ENCODE measurements at regions not wholly inside any gene's neighbourhood (a gene's known extent, or its start where the extent isn't known, plus 50 kb on each side); places are given as distances from the start of the nearest gene placed in this dataset.

DNA sequence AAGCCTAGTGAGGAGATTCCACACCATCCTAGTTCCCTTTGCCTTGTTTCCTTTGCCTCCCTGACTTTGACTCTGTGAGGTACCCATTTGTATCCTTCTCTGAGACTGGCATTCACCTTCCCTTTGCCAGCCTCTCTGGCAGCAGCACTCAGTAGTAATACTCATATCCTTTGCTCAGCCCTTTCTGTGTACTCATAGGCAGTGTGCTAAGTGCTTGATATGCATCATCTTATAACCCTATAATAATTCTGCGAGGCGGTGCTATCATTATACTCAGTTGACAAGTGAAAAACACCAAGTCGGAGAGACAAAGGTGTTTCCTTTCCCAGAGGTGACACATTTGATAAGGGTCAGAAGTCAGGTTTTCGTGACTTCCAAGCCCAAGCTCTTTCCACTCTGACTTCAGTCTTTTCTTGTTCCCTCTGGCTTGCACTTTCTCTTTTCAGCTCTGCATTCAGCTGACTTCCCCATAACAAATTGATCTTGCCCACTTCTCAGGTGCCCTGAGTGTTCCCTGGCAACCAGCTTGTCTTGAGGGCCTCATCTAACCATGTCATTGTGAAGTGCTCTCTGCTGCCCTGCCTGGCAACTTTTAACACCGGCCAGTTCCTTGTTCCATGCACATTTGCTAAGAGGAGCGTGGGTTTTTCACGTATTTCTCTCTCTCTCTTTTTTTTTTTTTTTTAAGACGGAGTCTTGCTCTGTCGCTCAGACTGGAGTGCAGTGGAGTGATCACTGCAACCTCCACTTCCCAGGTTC is 94.5 kb upstream of the UPP2 start:
- DNase-seq (ENCODE audit: low read depth in 2 of 2), result no peak

- no peak for DNase-seq (ENCODE audit: low read depth in 2 of 2)
Observed at GRCh38 chr2:158004126-158004764, 97.4 kb upstream of the UPP2 start.

DNA sequence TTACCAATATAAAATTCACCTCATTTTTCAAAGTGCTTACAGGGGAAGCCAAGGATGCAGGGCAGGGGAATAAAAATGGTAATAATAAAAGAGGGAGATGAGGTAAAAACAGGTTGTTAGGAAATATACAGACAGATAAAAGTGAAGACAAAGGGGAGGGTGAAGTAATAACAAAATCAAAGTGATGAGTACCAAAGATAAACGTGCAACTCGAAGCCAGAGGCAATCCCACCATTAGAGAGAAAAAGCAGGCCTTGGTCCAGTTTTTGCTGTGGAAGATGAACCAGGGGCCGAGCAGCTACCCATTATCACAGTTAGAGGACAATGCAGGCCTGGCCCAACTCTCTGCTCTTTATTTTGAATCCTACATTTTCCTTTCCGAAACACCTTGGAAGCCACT is 99.6 kb upstream of the UPP2 start:
- no peak for DNase-seq (ENCODE audit: low read depth in 2 of 2)

DNA sequence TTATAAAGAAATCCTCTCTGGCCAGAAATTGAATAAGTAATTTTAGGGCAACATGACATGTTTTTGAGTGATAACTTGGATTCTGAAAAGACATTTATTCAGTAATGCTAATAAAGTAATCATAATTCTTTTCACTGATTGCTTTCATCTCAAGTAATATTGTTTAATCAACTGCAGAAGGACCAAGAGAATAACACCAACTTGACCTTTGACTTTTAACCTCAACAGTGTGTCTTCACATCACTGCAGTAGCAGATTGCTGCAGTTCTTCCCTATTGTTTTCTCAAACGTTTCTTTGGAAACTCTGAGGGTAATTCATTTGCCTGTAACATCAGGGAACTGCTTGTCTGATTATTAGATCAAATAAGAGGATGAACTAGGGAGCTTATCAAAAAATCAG is 104.9 kb upstream of the UPP2 start:
- no peak for DNase-seq (ENCODE audit: low read depth in 2 of 2)

- DNase-seq (ENCODE audit: low read depth in 2 of 2), result no peak
Observed at GRCh38 chr2:157995117-157995516, 106.6 kb upstream of the UPP2 start.

DNA sequence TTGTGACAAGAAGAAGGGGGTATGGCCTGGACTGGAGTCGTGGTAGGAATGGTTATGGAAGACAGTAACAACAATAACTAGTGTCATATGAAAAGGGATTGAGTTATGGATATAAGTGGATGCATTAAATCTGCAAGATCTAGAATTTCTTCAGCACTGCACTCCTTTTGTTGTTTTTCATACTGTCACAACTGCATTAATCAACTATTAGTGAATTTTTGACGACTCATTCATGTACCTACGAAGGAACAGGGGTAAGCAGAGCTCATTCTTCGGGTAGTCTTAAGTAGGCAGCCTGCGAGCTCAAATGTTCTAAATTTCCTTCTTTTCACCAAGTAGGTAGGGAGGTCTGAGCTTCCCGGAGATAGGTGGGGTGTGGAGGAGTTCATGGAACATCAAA is 109.7 kb upstream of the UPP2 start:
- no peak for DNase-seq (ENCODE audit: low read depth in 2 of 2)

GRCh38 chr2:157990173-157990572 is 111.5 kb upstream of the UPP2 start:
- no peak for DNase-seq (ENCODE audit: low read depth in 2 of 2)

GRCh38 chr2:157989227-157989626 is 112.4 kb upstream of the UPP2 start:
- no peak for DNase-seq (ENCODE audit: low read depth in 2 of 2)

DNA sequence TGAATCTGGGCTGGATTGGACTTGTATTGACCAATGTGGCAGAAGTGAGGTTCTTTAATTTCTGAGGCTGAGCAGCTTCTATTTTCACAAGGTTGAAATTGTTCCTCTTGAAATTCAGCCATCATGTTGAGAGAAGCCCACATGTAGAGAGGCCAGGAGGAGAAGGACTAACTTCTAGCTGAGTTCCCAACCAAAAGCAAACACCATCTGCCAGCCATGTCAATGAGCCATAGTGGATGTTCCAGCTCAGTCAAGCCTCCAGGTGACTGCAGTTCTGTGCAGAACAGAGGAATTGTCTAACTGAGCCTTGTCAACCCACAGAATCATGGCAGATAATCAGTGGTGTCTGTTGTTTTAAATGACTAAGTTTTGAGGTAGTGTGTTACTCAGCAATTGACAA is 110.6 kb upstream of the ACVR1 start:
- DNase-seq (ENCODE audit: low read depth in 2 of 2), result no peak

- no peak for DNase-seq (ENCODE audit: low read depth in 2 of 2)
Observed at GRCh38 chr2:157984866-157985265, 108.7 kb upstream of the ACVR1 start.

DNA sequence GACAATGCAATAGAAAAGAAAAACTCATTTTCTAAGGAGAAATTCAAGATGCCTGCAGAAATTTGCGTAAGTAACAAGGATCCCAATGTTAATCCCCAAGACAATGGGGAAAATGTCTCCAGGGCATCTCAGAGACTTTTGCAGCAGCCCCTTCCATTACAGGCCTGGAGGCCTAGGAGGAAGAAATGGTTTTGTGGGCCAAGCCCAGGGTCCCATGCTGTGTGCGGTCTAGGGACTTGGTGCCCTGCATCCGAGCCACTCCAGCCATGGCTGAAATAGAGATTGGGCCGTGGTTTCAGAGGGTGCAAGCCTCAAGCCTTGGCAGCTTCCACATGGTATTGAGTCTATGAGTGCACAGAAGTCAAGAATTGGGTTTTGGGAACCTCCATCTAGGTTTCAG is 103.9 kb upstream of the ACVR1 start:
- DNase-seq (ENCODE audit: low read depth in 2 of 2), result no peak

- DNase-seq (ENCODE audit: low read depth in 2 of 2), result no peak
Observed at GRCh38 chr2:157971702-157972101, 95.6 kb upstream of the ACVR1 start.

GRCh38 chr2:157967856-157968255 is 91.7 kb upstream of the ACVR1 start:
- DNase-seq (ENCODE audit: low read depth in 2 of 2), result no peak

DNA sequence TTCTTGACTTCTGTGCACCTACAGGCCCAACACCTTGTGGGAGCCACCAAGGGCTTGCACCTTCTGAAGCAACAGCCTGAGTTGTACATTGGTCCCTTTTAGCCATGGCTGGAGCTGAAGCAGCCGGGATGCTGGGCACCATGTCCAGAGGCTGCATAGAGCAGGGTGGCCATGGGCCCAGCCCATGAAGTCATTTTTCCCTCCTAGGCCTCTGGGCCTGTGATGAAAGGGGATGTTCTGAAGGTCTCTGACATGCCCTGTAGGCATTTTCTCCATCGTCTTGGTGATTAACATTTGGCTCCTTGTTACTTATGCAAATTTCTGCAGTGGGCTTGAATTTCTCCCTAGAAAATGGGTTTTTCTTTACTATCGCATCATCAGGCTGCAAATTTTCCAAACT is 83.1 kb upstream of the ACVR1 start:
- no peak for DNase-seq (ENCODE audit: low read depth in 2 of 2)

DNA sequence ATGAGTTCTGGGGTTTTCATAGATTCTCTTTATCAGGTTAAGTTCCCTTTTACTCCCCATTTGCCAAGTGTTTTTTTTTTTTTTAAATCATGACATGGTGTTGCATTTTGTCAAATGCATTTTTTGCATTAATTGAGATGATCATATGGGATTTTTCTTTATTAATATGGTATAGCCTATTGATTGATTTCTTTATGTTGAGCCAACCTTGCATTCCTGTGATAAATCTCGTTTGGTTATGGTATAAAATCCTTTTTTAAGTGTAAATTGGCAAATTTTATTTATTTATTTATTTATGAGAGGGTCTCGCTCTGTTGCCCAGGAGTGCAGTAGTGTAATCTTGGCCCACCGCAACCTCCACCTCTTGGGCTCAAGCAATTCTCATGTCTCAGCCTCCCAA is 81.5 kb upstream of the ACVR1 start:
- no peak for DNase-seq (ENCODE audit: low read depth in 2 of 2)

GRCh38 chr2:157952558-157952957 is 76.4 kb upstream of the ACVR1 start:
- DNase-seq (ENCODE audit: low read depth in 2 of 2), result no peak

- no peak for DNase-seq (ENCODE audit: low read depth in 2 of 2)
Observed at GRCh38 chr2:157948856-157949255, 72.7 kb upstream of the ACVR1 start.

DNA sequence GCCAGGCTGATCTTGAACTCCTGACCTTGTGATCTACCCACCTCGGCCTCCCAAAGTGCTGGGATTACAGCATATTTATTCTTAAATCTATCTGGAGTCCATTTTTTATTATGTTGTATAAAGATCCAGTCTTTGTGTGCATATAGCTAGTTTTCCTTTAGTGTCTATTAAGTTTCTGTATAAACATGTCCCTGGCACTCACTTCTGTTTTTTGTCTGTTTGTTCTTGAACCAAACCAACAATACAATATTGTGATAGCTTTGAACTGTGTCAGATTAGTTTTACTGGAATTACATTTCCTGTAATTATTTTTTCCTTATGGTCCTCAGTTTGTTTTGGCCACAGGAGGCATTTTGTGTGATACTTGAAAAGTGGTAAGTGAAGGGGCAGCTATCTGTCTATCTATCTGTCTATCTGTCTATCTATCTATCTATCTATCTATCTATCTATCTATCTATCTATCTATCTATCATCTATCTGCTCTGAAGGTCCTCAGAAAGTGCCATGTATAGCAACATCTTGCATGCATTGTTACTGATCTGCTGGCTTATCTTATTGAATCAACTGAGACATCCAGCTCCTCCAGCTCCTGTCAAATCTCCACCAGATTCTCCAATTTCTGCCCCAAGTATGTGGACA is 70.9 kb upstream of the ACVR1 start:
- DNase-seq (ENCODE audit: low read depth in 2 of 2), result no peak

DNA sequence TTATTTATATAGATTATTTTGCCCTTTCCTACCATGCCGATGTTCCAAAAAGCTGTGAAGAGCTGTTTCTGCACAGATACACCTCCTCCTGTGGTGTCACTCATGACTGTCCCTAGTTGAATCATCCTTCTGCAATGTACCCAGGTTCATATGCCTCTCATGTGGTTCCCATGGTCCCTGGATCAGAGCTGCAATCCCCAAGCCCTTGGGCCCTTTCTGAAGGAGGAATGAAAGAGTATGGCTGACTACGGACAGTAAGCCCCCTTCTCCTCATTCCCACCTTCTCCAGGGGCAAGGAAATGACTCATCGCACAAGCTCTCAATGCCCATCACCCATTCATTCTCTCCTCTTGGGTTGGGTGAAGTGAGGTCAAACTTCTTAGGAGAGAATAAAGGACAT is 63.9 kb upstream of the ACVR1 start:
- DNase-seq (ENCODE audit: low read depth in 2 of 2), result no peak

DNA sequence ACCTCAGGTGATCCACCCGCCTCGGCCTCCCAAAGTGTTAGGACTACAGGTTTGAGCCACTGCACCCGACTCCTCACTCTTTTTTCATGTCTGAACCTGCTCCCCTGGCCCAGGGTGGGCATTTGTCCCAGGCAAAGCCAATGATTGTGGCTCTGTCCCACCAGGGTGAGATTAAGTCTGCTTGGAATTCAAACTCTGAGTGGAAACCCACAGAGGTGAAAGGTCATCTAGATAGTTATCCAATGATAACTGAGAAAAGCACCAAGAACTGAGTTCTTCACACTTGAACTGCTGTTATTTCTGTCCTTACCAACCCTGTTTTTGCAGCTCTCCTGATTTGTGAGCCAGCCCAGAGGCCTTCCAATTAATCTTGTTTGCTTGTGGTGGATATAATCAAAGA is 62.4 kb upstream of the ACVR1 start:
- no peak for DNase-seq (ENCODE audit: low read depth in 2 of 2)

GRCh38 chr2:157936406-157936805 is 60.3 kb upstream of the ACVR1 start:
- no peak for DNase-seq (ENCODE audit: low read depth in 2 of 2)

DNA sequence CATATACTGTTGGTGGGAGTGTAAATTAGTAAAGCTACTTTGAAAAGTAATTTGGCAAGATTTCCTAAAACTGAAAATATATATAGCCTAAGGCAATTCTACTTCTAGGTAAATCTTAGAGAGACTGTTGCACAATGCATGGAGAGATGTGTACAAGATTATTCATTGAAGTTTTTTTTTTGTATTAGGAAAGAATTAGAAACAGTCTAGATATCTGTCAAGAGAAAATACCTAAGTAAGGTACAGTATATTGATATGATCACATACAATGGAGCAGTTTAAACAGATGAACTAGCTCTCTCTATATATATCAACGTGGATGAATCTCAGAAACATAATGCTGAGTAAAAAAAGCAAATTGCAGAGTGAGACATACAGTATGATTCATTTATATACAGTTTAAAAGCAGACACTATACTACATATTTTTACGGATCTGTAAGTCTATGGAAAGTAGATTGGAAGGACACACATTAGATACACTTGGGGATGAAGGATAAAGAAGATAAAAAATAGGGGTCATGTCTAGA is 59.3 kb upstream of the ACVR1 start:
- no peak for DNase-seq (ENCODE audit: low read depth in 2 of 2)
